IPS DF 4.7 (cell line): ENCODE measurements at regions not wholly inside any gene's neighbourhood (a gene's known extent, or its start where the extent isn't known, plus 50 kb on each side); places are given as distances from the start of the nearest gene placed in this dataset.
"Not testable (repeated sequence)": the region's sequence is repeated elsewhere in the genome, so short reads cannot be mapped to it uniquely, and the experiment has no call there.

ENCODE experiments used
- DNase-seq: peaks from one replicate; pipeline ENCODE4 v3.0.0-alpha.2; 2013; ENCODE audit warnings: low spot score; ENCODE audit errors: extremely low read depth

DNA sequence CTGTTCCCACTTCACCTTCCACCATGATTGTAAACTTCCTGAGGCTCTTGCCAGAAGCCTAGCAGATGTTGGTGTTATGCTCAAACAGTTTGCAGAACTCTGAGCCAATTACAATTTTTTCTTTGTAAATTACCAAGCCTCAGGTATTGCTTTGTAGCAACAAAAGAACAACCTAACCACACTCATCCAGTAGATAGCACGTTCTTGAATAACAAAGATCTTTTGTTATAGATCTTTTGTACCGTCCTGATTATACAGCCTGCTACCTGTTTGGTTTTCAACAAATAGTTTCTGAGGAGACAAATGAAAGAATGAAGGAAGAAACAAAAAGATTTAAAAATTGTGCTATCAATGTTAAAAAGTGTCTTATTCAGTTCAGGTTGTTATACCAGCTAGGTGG is 474.7 kb upstream of the ALCAM start:
- DNase-seq: no peak

DNA sequence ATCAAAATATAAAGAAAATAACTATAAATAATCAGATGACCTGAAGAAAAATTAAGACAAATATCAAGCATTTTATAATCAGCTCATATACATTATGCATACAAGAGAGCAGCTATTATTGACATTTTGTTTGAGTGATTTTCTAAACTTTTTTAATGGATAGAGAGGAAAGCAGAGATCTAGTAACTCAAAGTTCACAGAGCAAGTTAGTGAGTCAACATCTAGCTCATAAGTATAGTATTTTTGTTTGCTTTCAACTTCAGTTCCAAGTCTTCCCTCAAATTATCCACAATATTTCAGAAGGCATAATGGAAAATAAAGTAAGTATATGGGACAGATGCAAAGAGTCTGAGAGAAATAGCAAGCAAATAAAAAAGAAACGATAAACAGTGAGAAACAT is 470.1 kb upstream of the ALCAM start:
- no peak for DNase-seq

DNA sequence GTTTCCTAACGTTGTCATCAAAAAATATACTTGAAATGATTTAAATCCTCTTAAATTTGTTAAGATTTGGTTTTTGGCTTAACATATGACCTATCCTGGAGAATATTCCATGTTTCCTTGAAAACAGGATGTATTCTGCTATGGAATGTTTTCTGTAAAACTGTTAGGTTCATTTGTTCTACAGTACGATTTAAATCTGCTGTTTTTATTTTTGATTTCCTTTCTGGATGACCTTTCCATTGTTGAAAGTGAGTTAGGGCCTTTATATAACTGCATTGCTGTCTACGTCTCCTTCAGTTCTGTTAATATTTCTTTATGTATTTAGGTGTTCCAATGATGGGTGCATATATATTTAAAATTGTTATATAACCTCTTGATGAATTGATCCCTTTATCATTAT is 465.3 kb upstream of the ALCAM start:
- no peak for DNase-seq

DNA sequence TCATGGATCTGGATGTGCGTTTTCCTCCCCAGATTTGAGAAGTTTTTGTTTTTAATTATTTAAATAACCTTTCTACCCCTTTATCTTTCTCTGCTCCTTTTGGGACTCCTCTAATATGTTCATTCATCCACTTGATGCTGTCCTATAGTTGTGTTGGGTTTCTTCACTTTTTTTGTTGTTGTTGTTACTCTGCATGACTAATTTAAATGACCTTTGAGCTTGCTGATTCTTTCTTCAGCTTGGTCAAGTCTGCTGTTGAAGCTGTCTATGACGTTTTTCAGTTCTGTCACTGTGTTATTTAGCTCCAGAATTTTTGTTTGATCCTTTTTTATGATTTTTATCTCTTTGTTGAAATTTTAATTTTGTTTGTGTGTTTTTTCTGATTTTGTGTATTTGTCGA is 463.6 kb upstream of the ALCAM start:
- DNase-seq: no peak

DNA sequence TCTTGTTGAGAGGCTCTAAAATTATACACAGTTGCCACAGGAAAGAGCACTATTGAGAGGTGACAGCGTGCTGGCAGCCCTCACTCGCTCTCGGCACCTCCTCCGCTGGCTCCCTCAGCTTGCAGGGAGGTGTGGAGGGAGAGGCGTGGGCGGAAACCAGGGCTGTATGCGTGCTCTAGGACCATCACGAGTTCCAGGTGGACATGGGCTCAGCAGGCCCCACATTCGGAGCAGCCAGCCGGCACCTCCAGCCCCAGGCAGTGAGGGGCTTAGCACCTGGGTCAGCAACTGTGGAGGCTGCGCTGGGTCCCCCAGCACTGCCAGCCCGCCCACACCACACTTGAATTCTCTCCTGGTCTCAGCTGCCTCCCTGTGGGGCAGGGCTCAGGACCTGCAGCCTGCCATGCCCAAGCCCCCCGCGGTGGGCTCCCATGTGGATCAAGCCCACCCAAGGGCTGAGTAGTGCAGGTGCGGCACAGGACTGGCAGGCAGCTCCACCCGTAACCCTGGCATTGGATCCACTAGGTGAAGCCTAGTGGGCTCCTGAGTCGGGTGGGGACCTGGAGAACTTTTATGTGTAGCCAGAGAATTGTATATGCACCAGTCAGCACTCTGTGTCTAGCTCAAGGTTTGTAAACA is 460.6 kb upstream of the ALCAM start:
- DNase-seq: no peak

DNA sequence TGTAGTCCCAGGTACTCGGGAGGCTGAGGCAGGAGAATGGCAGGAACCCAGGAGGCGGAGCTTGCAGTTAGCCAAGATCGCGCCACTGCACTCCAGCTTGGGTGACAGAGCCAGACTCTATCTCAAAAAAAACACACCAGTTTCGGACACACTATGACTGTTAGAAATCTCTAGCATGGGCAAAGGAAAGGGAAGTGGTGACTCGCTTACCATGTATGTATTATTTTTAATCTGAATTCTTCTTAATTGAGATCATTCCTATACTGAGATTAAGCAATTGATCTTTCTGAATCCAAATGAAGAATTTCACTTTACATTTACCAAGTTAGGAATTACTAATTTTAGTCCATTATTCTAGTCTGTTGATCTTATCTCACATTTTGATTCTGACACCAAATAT is 459.2 kb upstream of the ALCAM start:
- no peak for DNase-seq

DNA sequence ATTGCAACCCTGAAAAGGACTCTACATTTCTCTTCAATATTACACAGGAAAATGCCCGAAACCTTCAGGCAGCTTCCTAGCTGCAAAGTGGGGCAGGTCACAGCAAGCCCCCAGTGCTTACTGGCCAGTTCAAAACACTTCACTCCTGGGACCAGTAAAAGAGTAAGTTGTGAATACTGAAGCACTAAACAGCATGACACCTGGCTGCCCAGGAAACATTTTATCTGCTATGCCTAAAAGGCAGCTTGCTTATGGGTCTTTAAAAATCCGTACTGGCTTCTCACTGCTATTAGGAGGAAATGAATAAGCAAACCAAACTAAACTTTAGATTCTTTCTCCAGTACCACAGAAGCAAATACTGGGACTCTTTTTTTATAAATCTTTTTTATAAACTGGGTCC is 457.9 kb upstream of the ALCAM start:
- no peak for DNase-seq

DNA sequence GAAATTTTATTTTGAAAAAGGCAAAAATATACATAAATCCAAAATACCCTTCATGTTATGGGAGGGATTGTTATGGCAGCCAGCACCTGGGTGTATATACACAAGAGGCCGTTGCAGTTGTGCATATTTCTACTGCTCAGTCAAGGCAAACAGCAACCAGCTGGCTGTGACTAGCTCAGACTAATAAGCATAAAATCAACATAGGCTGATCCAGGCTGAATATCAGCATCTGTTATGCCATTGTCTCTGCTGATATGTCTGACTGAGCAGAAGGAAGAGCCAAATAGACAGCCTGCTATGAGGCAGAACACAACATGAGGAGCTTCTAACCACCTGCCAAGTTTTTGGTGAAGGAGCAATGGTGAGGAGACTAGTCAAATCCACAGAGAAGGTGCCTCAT is 457.5 kb upstream of the ALCAM start:
- no peak for DNase-seq

DNA sequence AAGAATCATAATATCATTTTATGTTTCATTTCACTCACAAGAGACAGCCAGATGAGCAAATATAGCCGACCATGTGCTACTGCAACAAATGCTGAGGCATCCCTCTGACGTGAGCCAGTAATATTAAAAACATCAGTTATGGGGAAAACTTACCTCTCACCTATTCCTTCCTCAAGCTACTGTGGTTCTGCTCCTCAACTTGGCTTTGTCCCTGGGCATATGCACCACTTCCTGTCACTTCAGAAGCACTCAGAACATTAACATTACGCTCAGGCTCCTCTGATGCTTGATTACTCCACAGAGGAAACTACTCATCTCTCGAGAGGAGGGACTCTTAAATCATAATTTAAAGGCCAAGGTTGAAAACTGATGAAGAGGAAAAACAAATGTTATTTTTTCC is 457.0 kb upstream of the ALCAM start:
- DNase-seq: no peak

DNA sequence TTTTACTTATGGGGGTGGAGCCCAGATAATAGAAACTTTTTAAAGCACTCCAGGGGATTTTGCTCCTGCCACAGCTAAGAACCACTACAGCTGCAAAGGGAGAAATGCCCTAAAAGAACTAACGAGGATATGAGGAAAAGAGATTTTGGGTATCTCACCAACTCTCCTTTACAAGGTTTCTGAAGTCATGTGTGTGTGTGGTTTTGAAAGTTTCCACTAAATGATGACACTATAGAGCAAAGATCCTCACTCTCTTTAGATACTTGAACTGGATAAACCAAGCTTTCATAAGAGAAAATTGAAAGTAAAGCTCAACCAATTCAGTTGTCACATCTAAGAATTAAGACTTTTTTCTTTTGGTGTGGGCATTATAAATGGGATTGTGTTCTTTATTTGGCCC is 455.3 kb upstream of the ALCAM start:
- no peak for DNase-seq

DNA sequence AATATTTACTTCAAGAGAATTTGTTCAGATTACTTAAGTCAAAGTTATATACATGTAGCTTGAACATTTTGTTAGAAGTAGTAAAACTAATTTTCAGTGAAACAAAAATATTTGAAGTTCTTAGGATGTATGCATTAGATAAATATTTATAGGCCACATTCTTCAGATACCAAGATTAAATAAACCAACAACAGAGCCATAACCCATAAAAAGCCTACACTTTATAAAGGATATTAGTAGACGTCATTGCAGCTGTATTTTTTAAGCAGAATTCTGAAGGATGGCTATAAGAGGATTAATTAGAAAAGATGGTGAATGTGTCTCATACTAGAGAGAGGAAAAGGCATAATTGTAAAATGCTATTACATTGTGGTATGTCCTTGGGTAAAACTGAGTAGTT is 449.7 kb upstream of the ALCAM start:
- DNase-seq: no peak

DNA sequence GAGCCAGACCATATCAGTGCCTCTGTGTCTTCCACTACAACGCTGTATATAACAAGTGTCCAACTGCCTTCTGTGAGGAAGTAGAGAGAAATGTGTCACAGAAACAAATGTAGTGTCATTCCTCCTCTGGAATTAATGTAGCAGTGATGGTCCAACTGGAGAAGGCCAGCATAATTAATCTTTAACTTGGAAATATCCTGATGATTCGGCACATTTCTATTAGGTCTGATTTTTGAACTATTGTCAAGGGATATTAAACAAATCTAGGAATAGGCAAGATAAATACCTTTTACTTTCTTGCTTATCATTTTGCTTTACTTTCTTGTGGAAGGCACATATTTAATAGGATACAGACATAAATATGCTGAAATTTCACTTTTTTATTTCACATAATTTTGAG is 446.2 kb upstream of the ALCAM start:
- DNase-seq: no peak

DNA sequence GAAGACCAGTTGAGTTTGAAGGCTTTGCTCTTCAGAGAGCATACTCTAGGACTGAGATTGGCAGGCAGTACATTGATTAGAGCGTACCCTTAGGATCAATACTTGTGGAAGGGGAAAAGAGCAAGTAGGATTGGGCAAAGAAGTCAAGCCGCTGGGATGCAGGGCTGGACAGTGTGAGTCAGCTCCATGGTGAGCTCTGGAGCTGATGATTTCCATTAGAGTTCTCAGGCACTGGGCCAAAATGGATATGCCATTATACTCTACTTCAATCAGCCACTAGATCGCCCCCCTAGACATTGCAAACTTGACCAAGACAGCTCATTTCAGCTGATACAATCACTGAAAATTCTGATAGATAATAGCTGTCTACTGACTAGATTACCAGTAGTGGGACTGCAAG is 432.7 kb upstream of the ALCAM start:
- DNase-seq: no peak

DNA sequence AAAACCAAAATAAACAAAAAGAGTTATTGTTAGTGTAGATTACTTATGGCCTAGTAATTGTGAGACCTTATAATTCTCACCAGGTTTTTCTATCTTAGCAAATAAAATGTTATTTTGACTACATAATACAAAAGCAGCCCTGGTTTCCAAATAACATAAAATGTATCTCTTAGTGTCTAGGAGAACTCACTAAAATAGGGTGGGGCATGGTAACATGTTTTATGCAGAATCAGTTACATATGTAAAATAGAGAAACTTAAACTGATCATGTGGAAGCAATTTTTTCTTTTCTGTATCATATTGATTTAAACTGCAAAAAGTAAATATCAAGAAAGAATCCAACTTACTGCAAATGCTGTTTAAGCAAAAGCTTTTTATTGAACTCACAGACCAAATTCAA is 431.1 kb upstream of the ALCAM start:
- DNase-seq: no peak

DNA sequence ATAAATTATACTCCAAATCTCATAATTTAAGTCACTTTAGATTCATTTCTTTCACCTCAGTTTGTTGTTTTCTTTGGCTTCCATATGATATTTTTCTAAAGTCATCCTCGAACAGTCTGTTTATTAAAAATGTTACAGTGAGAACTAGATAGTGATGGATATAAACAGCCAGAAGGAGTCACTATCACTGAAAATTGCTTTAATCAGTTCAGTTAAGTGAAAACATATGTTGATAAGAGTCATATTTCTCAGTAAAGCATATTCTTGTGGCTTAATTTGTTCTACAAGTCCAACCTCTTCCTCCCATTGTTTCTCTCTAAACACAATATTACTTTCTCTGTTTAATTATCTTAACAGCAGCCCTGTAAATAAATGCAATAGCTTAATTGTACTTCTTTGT is 427.5 kb upstream of the ALCAM start:
- DNase-seq: no peak

DNA sequence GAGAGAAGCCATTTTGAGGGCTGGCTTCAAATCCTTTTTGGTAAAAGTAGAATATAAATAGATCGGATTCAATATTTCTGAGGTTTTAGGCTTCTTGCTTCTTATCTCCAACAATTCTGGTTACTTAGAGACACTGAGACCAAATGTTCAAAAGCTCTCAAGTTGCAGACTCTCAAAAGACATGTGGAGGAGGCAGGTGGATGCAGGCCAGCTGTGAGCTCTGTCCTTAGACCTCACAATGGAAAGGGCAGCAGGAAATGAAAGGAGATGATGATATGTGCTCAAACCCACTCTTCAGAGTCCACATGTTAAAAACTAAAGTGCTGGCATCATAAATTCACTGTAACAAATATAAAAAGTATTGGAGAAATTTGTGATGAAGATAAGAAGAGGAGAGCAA is 424.9 kb upstream of the ALCAM start:
- no peak for DNase-seq

DNA sequence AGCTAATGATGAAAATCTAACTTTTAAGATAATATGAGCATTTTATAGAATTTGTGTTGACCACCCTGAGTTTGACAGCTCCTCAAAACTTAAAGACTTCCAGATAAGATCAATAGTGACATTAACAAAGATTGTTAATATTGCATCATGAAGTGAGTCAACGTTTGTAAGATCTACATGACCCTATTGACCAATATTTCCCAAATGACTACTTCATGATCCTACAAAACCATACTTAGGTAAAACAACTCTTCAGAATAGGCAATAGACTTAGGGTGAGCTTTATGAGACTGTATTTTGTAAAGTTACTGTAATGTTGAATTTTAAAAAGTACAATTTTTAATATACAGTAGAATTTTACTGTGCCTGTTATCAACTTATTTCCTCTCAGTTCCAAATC is 422.7 kb upstream of the ALCAM start:
- no peak for DNase-seq

DNA sequence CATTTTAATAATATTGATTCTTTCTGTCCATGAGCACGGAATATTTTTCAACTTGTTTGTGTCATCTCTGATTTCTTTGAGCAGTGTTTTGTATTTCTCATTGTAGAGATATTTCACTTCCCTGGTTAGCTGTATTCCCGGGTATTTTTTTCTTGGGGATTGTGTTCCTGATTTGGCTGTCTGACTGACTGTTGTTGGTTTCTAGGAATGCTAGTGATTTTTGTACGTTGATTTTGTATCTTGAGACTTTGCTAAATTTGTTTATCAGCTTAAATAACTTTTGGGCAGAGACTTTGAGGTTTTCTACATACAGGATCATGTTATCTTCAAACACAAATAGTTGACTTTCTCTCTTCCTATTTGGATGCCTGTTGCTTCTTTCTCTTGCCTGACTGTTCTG is 418.8 kb upstream of the ALCAM start:
- no peak for DNase-seq

DNA sequence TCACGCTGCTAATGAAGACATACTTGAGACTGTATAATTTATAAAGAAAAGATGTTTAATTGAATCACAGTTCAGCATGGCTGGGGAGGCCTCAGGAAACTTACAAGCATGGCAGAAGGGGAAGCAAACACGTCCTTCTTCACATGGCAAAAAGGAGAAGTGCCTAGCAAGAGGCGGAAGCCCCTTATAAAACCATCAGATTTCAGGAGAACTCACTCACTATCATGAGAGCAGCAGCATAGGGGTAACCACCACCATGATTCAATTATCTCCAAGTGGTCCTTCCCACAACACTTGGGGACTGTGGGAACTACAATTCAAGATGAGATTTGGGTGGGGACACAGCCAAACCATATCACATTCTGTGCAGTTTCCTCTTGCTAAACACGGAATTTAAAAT is 416.9 kb upstream of the ALCAM start:
- DNase-seq: not testable (repeated sequence)

DNA sequence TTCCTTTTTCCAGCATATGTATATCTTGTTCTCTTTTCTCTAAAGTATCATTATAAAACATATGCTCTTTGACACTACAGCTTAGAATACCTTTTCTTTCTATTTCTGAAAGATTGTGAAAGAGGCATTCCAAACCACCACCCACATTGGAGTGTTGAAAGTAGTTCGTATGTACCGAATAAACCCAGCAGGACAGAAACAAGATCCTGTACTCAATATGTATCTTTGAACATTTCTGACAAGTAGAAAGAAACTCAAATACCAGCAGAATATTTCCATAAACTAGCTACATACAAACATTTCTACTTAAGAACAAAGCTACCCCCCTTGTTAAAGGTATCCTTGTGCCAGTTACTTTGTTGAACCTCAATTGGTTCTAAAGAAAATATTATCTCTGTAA is 415.3 kb upstream of the ALCAM start:
- DNase-seq: no peak

DNA sequence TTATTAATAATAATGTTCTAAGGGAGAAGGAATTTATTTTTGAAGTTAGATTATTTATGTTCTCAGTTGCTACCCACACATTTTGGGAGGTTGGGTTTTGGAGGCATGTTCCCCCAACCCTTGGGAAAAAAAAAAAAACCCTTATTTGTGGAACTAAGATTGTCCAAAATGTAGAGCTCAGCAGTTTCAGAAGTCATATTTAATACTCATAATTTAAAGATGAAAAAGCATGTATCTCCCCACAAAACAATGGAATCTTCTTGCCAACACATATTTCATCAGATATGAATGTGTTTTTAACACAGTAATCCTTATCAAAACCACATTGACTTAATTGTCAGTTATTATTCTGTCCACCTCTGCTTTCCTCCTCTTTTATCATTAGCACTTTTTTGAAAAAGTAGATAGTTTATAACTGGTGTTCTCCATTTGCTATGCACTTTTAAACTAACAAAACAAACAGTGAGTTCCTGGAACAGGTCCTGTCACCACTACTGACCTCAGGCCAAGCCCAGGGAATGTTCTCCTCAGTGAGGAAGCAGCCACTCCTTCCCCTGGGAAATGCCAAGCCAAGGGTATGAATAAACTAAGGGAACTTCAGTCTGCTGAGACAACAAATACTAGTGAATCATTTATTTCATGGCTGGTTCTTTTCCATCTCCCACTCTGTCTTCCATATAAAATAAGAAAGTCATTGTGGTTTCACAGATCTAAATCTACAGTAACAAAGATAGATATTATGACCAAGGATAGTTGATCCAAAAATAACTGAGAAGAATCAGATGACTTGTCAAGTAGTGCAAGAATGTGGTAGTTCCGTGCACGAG is 414.4 kb upstream of the ALCAM start:
- DNase-seq: no peak

DNA sequence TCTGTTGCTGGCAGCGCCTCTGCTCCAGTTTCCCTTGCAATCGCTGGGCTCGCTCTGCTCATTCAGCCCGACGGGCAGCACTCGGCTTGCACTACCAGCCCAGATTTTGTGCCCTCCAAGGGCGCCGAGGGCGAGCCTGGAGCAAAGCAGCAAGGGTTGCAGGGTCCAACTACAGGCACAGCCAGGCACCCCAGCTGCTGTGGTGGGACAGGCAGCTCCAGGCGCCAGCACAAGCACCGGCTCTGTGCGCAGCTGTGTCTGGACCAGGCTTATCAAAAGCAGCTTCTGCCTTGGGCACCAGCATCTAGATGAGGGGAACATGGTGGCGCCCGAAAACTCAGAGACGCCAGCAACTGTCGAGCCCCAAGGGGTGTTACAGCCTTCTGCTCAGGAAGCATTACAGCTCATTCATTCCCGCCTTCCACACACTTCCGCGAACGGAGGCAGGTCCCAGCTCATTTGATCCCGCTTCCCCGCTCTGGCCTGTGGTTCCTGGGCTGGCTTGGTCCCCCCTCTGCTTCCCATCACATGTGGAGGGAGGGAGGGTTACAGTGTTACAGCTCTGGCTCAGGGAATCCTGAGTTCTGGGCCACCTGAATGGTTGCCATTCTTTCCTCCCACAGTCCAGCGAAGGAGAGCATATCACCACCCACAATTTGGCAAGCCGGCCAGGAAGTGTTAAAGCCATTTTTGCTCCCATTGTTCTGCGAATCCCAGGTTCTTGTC is 409.9 kb upstream of the ALCAM start:
- DNase-seq: no peak

DNA sequence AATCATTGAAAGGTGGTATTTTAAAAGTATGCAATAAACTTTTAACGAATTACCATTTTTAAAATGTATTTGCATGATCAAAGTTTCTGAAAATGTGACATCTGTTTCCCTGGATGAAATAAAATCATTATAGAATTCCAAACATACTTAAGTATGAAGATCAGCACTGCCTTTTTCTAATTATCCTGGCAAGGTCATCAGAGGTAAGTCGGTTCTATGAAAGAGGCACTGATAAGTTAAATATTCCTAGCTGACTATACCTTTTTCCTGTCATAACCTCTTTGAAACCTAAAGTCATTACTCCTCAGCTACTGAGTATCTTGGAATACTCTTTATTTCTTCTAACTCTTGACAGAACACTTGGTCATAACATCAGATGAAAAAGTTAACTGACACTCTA is 406.1 kb upstream of the ALCAM start:
- no peak for DNase-seq
